ENCODE measurements at regions not wholly inside any gene's neighbourhood (a gene's known extent, or its start where the extent isn't known, plus 50 kb on each side); places are given as distances from the start of the nearest gene placed in this dataset.

DNA sequence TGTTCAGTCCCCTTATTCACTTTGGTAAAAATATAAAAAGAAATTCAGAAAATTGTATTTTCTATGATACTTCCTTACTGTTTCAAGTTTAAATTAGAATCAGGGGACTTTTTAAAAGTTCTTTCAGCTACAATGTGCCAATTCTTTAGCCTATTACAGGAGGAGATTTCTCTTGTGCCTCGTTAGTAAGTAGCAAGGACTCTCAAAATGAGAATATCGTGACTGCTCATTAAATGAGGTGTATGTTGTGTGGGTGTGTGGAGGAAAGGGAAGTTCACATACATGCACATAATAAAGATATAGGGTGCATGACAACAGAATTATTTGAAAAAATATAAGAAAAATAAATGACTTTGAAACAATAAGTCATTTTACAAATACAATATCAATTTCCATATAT lies 190.5 kb downstream of the DTHD1 start:
- Histone ChIP-seq H3K27me3 (ENCODE audit: low read depth) (no peaks in the 10 kb centered on the region), H3K4me1 (no peaks in the 10 kb centered on the region), H3K36me3 (no peaks in the 10 kb centered on the region), H3K27ac (no peak overlapping the region), H3K9me3 (no peaks in the 10 kb centered on the region), H3K4me3 (no peak overlapping the region)
- TF ChIP-seq CTCF (IDR thresholded peaks at IDR 0.05) = no peak
- intact Hi-C loops (cut with DNase I) = no loop called here
- DNase-seq = no peak
- no peak for ATAC-seq

DNA sequence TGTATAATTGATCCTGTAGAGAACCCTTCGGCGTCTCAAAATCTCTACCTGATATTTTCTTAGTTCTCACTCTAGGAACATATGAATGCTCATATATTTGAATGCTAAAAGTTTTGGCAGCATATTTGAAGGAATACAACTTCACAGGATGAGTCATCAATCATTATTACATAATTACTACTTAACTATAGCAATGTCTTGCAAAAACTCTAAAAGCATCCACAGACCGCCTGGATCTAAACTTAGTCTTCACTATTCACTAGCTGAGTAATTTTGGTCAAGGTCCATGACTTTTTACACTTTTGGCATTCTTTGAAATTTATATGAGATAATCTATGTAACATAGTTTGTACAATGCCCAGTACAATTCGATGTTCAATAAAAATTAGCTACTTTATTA lies 194.7 kb downstream of the DTHD1 start:
- DNase-seq = no peak
- Histone ChIP-seq H3K27ac (no peak overlapping the region), H3K36me3 (no peaks in the 10 kb centered on the region), H3K27me3 (ENCODE audit: low read depth) (no peaks in the 10 kb centered on the region), H3K4me3 (no peak overlapping the region), H3K4me1 (no peaks in the 10 kb centered on the region), H3K9me3 (no peaks in the 10 kb centered on the region)
- ATAC-seq = no peak
- intact Hi-C loops (cut with DNase I) = no loop called here
- TF ChIP-seq CTCF (IDR thresholded peaks at IDR 0.05) = no peak

DNA sequence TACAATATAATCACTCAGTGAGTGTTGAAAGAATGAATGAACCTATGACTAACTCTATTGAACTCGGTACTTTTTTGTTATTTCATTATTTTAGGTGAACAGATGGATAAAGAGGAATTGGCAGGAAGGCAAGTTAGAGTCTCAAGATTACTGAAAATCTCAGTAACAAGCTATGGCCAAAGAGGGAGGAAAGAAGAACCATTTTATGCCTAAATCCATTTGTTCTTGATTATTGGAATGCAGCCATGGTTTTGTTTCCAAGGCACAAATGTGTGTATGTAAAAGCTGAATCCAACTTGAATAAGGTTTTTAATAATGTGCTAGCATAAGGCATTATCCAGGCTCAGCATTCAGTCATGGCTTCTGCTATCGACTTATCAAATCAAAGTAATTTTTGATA lies 196.4 kb downstream of the DTHD1 start:
- Histone ChIP-seq H3K4me3 (no peak overlapping the region), H3K4me1 (no peaks in the 10 kb centered on the region), H3K36me3 (no peaks in the 10 kb centered on the region), H3K27me3 (ENCODE audit: low read depth) (no peaks in the 10 kb centered on the region), H3K9me3 (no peaks in the 10 kb centered on the region), H3K27ac (no peak overlapping the region)
- ATAC-seq = no peak
- intact Hi-C loops (cut with DNase I) = no loop called here
- no peak for DNase-seq
- no peak for TF ChIP-seq CTCF (IDR thresholded peaks at IDR 0.05)

DNA sequence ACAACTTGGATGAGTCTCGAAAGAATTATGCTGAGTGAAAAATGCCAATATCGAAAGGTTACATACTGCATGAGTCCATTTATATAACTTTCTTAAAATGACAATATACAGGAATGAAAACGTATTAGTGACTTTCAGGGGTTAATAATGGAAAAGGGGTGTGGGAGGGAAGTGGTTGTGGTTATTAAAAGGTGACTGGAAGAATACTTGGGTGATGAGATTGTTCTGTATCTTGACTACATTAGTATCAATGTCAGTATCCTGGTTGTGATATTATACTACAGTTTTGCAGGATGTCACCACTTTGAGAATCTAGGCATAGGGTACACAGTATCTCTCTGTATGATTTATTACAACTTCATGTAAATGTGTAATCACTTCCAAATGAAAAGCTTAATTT lies 204.5 kb downstream of the DTHD1 start:
- no peak overlapping the region for H3K4me3 ChIP-seq
- no peaks in the 10 kb centered on the region for H3K36me3 ChIP-seq
- H3K9me3 ChIP-seq = no peaks in the 10 kb centered on the region
- ATAC-seq (no peak), DNase-seq (no peak)
- H3K4me1 ChIP-seq = no peaks in the 10 kb centered on the region
- H3K27me3 ChIP-seq (ENCODE audit: low read depth) = no peaks in the 10 kb centered on the region
- TF ChIP-seq CTCF (IDR thresholded peaks at IDR 0.05) = no peak
- intact Hi-C loops (cut with DNase I) = no loop called here
- no peak overlapping the region for H3K27ac ChIP-seq

DNA sequence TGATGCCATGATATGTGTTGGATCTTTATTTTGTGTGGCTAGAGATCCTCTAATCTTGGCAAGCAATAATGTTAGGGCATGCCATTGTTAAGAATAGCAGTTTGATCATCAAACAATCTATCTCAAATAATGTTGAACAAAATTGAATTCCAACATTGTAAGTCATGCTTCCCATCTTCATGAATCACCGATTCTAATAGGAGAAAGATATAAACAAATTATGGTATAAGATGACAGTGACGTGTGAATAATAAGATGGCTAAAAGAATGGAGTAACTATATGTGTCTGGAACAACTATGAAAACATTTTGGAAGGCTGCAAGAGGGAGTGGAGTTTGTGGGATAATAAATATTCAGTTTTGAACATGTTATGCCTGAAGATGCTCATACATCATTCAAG lies 208.4 kb downstream of the DTHD1 start:
- intact Hi-C loops (cut with DNase I) = no loop called here

More for the DNA sequence above, 208.4 kb downstream of the DTHD1 start:
- Histone ChIP-seq H3K27me3 (ENCODE audit: low read depth) (no peaks in the 10 kb centered on the region), H3K27ac (no peak overlapping the region), H3K9me3 (no peaks in the 10 kb centered on the region), H3K4me1 (no peaks in the 10 kb centered on the region), H3K4me3 (no peak overlapping the region), H3K36me3 (no peaks in the 10 kb centered on the region)
- no peak for DNase-seq
- ATAC-seq = no peak
- TF ChIP-seq CTCF (IDR thresholded peaks at IDR 0.05) = no peak

Measured in lower lobe of right lung (tissue), 2 donors.